SK-N-SH (cell line): ENCODE measurements at regions not wholly inside any gene's neighbourhood (a gene's known extent, or its start where the extent isn't known, plus 50 kb on each side); places are given as distances from the start of the nearest gene placed in this dataset.
A peak's percentile ranks its signal among the peaks of the same experiment; 100 is the strongest.

ENCODE experiments used
- CTCF ChIA-PET: fragments of 300-600, 350-600 bp; formaldehyde crosslinking; extraction: SDS; loops from one replicate; lab custom pipeline; 2021; lab: Yijun Ruan, JAX
- POLR2A ChIA-PET: fragments of 350-600 bp; sonication (Branson Sonifier 250); formaldehyde crosslinking; extraction: SDS; loops from one replicate; lab custom pipeline; 2020; ENCODE audit warnings: antibody characterized with exemption, inconsistent platforms; lab: Yijun Ruan, JAX
- DNase-seq: peaks from one replicate; pipeline ENCODE4 v3.0.0; 2012
- H2AFZ ChIP-seq: fragments of 200-600 bp; sonication (generic); 2 replicates; pipeline ENCODE4 v1.8.1; 2016; ENCODE audit warnings: antibody characterized with exemption, mild to moderate bottlenecking, low read depth
- H3F3A ChIP-seq: fragments of 200-600 bp; sonication (generic); replicated peaks from 2 replicates; pipeline ENCODE3; 2016; ENCODE audit warnings: antibody characterized with exemption, mild to moderate bottlenecking; ENCODE audit not compliant: insufficient read depth
- H3K27ac ChIP-seq, 2 experiments: fragments of 200-500 bp in 1 of 2; fragments of 200-600 bp in 1 of 2; sonication (Bioruptor generic) in 1 of 2; sonication (generic), shearing (Covaris generic) in 1 of 2; 2 replicates each; pipeline versions ENCODE4 v1.5.1 to v1.6.1; 2014 to 2016; ENCODE audit warnings: low read depth in 2 of 2, inconsistent platforms in 1 of 2, low read length in 1 of 2, mild to moderate bottlenecking in 1 of 2, mixed read lengths in 1 of 2
- H3K27me3 ChIP-seq: fragments of 200-600 bp; sonication (generic), shearing (Covaris generic); 2 replicates; pipeline ENCODE4 v1.6.1; 2016; ENCODE audit warnings: mixed run types; ENCODE audit not compliant: insufficient read depth
- H3K36me3 ChIP-seq, 2 experiments: fragments of 200-500 bp in 1 of 2; fragments of 200-600 bp in 1 of 2; sonication (Bioruptor generic) in 1 of 2; sonication (generic) in 1 of 2; replicated peaks in 1 of 2; 2 replicates each; pipeline versions ENCODE3 to v1.5.1; 2014 to 2016; ENCODE audit warnings: low read length in 1 of 2, mild to moderate bottlenecking in 1 of 2; ENCODE audit not compliant: insufficient read depth in 2 of 2, control insufficient read depth in 1 of 2
- H3K4me1 ChIP-seq, 2 experiments: fragments of 200-500 bp in 1 of 2; fragments of 200-600 bp in 1 of 2; sonication (Bioruptor generic) in 1 of 2; sonication (generic), shearing (Covaris generic) in 1 of 2; 2 replicates each; pipeline versions ENCODE4 v1.5.1 to v1.6.1; 2014 to 2016; ENCODE audit warnings: low read depth in 1 of 2, low read length in 1 of 2, mixed run types in 1 of 2; ENCODE audit not compliant: insufficient read depth in 2 of 2, control insufficient read depth in 1 of 2
- H3K4me2 ChIP-seq: fragments of 200-600 bp; sonication (generic), shearing (Covaris generic); 2 replicates; pipeline ENCODE4 v1.6.1; 2017; ENCODE audit warnings: mixed run types
- H3K4me3 ChIP-seq, 2 experiments: fragments of 200-500 bp in 1 of 2; fragments of 200-600 bp in 1 of 2; sonication (Bioruptor generic) in 1 of 2; sonication (generic), shearing (Covaris generic) in 1 of 2; 2 replicates each; pipeline versions ENCODE4 v1.5.1 to v1.8.1; 2014 to 2016; ENCODE audit warnings: low read depth in 2 of 2, inconsistent platforms in 1 of 2, low read length in 1 of 2, mild to moderate bottlenecking in 1 of 2, mixed read lengths in 1 of 2, moderate library complexity in 1 of 2
- H3K79me2 ChIP-seq: fragments of 200-600 bp; sonication (generic); 2 replicates; pipeline ENCODE4 v1.8.1; 2017; ENCODE audit warnings: mild to moderate bottlenecking; ENCODE audit not compliant: insufficient read depth
- H3K9ac ChIP-seq: fragments of 200-600 bp; sonication (generic); 2 replicates; pipeline ENCODE4 v1.6.1; 2017; ENCODE audit warnings: mixed run types
- H3K9me2 ChIP-seq: fragments of 200-600 bp; sonication (generic); 2 replicates; pipeline ENCODE4 v1.6.1; 2017; ENCODE audit warnings: mixed run types
- H3K9me3 ChIP-seq: fragments of 200-600 bp; sonication (generic); 2 replicates; pipeline ENCODE4 v1.6.1; 2017; ENCODE audit warnings: mixed run types, mild to moderate bottlenecking, moderate library complexity
- H4K20me1 ChIP-seq: fragments of 200-600 bp; sonication (generic); 2 replicates; pipeline ENCODE4 v1.6.1; 2017; ENCODE audit warnings: mild to moderate bottlenecking, mixed run types; ENCODE audit not compliant: insufficient read depth
- EP300 ChIP-seq, 2 experiments: IDR thresholded peaks; 2 replicates each; pipeline versions ENCODE4 v1.4.0 to v1.6.1; 2012; ENCODE audit warnings: borderline replicate concordance in 1 of 2, low read depth in 1 of 2, low read length in 1 of 2
- FOXJ3 ChIP-seq: sonication (generic); formaldehyde crosslinking; IDR thresholded peaks from 2 replicates; pipeline ENCODE4 v1.5.1; 2020; ENCODE audit warnings: mild to moderate bottlenecking, missing genetic modification reagents
- FOXM1 ChIP-seq: IDR thresholded peaks from 2 replicates; pipeline ENCODE4 v1.4.0; 2012; ENCODE audit warnings: low read depth, mild to moderate bottlenecking
- GATA2 ChIP-seq: sonication (generic); formaldehyde crosslinking; IDR thresholded peaks from 2 replicates; pipeline ENCODE4 v1.5.0; 2020; ENCODE audit warnings: mild to moderate bottlenecking, missing genetic modification reagents
- IRF3 ChIP-seq: fragments of 150-350 bp; IDR thresholded peaks from 2 replicates; pipeline ENCODE4 v1.6.1; 2016; ENCODE audit warnings: mild to moderate bottlenecking, low read depth, low read length
- JUND ChIP-seq: IDR thresholded peaks from 2 replicates; pipeline ENCODE4 v1.4.0; 2012
- MAX ChIP-seq: IDR thresholded peaks from 2 replicates; pipeline ENCODE4 v1.4.0; 2012; ENCODE audit warnings: low read depth
- MEF2A ChIP-seq: IDR thresholded peaks from 2 replicates; pipeline ENCODE4 v1.4.0; 2012; ENCODE audit warnings: low read depth, borderline replicate concordance
- NFIC ChIP-seq: IDR thresholded peaks from 2 replicates; pipeline ENCODE4 v1.4.0; 2012; ENCODE audit warnings: borderline replicate concordance
- POLR2AphosphoS5 ChIP-seq: IDR thresholded peaks from 2 replicates; pipeline ENCODE4 v1.6.1; 2012; ENCODE audit warnings: low read depth, low read length
- RXRA ChIP-seq: IDR thresholded peaks from 2 replicates; pipeline ENCODE4 v1.4.0; 2012; ENCODE audit warnings: low read depth, mild to moderate bottlenecking, borderline replicate concordance
- SIN3A ChIP-seq: IDR thresholded peaks from 2 replicates; pipeline ENCODE4 v1.6.1; 2012; ENCODE audit warnings: low read depth, mild to moderate bottlenecking, low read length, moderate library complexity, borderline replicate concordance
- SMC3 ChIP-seq: IDR thresholded peaks from 2 replicates; pipeline ENCODE4 v1.6.1; 2012; ENCODE audit warnings: low read depth, low read length, improper control_type of control experiment
- TAF1 ChIP-seq: IDR thresholded peaks from 2 replicates; pipeline ENCODE4 v1.6.1; 2012; ENCODE audit warnings: low read depth, mild to moderate bottlenecking, low read length, moderate library complexity, borderline replicate concordance
- TEAD4 ChIP-seq: IDR thresholded peaks from 2 replicates; pipeline ENCODE4 v1.4.0; 2012; ENCODE audit warnings: mild to moderate bottlenecking, borderline replicate concordance; ENCODE audit not compliant: insufficient read depth
- USF2 ChIP-seq: fragments of 150-350 bp; IDR thresholded peaks from 2 replicates; pipeline ENCODE4 v1.6.1; 2017; ENCODE audit warnings: antibody characterized with exemption, low read length, low read depth, borderline replicate concordance
- WGBS: methylation state at CpG from one replicate; pipeline ENCODE4 v1.1.6; 2017; ENCODE audit warnings: low lambda C conversion rate; 5-methylcytosine and 5-hydroxymethylcytosine counted together
- TF ChIP-seq, protein P1 (sequence below): IDR thresholded peaks from 2 replicates; pipeline ENCODE4 v1.6.1; 2012; ENCODE audit warnings: mild to moderate bottlenecking, low read depth, low read length, moderate library complexity
- TF ChIP-seq, protein P2 (sequence below): fragments of 200-600 bp; sonication (generic); IDR thresholded peaks from 2 replicates; pipeline ENCODE4 v1.6.1; 2017; ENCODE audit warnings: antibody characterized with exemption, mild to moderate bottlenecking, moderate library complexity
- TF ChIP-seq, protein P3 (sequence below): IDR thresholded peaks from 2 replicates; pipeline ENCODE4 v1.4.0; 2012; ENCODE audit warnings: low read depth, borderline replicate concordance

DNA sequence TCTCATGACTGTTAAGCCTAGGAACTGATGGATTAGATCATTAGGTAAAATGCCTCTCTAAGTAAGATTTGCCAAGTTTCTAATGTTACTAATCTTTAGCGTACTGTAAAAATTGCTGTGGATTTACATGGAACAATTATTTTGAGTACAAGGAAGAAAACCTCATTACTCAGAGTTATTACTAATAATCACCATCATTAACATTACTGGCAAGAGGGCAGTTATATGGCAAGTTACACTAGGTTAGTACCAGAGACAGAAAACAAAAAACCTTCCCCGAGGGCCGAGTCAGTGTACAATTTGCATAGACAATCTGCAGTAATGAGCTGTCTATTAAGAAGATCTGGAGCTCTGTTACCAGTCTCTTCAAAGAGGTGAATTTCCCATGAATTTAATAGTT lies 775.6 kb downstream of the GATA3 start:
- no peak overlapping the region for H3K4me3 ChIP-seq
- no peaks in the 10 kb centered on the region for H3K9me2 ChIP-seq
- no peaks in the 10 kb centered on the region for H3K79me2 ChIP-seq
- H3K4me2 ChIP-seq = no peak overlapping the region
- H3K4me1 ChIP-seq = no peaks in the 10 kb centered on the region; a peak in 1 of 4 replicates
- no peaks in the 10 kb centered on the region for H4K20me1 ChIP-seq
- H3K36me3 ChIP-seq = no peaks in the 10 kb centered on the region
- POLR2A ChIA-PET = no interaction called here
- WGBS = 49% methylated on average over 3 of the region's 3 CpGs
- no peaks in the 10 kb centered on the region for H3K27me3 ChIP-seq
- H3K27ac ChIP-seq = no peak overlapping the region
- no peaks in the 10 kb centered on the region for H3F3A ChIP-seq
- CTCF ChIA-PET = no interaction called here
- TF ChIP-seq, protein P1, sequence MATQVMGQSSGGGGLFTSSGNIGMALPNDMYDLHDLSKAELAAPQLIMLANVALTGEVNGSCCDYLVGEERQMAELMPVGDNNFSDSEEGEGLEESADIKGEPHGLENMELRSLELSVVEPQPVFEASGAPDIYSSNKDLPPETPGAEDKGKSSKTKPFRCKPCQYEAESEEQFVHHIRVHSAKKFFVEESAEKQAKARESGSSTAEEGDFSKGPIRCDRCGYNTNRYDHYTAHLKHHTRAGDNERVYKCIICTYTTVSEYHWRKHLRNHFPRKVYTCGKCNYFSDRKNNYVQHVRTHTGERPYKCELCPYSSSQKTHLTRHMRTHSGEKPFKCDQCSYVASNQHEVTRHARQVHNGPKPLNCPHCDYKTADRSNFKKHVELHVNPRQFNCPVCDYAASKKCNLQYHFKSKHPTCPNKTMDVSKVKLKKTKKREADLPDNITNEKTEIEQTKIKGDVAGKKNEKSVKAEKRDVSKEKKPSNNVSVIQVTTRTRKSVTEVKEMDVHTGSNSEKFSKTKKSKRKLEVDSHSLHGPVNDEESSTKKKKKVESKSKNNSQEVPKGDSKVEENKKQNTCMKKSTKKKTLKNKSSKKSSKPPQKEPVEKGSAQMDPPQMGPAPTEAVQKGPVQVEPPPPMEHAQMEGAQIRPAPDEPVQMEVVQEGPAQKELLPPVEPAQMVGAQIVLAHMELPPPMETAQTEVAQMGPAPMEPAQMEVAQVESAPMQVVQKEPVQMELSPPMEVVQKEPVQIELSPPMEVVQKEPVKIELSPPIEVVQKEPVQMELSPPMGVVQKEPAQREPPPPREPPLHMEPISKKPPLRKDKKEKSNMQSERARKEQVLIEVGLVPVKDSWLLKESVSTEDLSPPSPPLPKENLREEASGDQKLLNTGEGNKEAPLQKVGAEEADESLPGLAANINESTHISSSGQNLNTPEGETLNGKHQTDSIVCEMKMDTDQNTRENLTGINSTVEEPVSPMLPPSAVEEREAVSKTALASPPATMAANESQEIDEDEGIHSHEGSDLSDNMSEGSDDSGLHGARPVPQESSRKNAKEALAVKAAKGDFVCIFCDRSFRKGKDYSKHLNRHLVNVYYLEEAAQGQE = no peak
- TF ChIP-seq TAF1 (no peak), MEF2A (no peak), IRF3 (no peak), MAX (no peak), TEAD4 (no peak), EP300 (IDR thresholded peaks at IDR 0.05; ENCODE audit: borderline replicate concordance in 1 of 2, low read depth in 1 of 2, low read length in 1 of 2) (no peak), SMC3 (no peak), JUND (no peak), FOXM1 (no peak), USF2 (no peak), FOXJ3 (CRISPR knock-in tag) (no peak), GATA2 (CRISPR knock-in tag) (no peak), RXRA (no peak), SIN3A (no peak), POLR2AphosphoS5 (no peak), NFIC (no peak)
- TF ChIP-seq, protein P2, sequence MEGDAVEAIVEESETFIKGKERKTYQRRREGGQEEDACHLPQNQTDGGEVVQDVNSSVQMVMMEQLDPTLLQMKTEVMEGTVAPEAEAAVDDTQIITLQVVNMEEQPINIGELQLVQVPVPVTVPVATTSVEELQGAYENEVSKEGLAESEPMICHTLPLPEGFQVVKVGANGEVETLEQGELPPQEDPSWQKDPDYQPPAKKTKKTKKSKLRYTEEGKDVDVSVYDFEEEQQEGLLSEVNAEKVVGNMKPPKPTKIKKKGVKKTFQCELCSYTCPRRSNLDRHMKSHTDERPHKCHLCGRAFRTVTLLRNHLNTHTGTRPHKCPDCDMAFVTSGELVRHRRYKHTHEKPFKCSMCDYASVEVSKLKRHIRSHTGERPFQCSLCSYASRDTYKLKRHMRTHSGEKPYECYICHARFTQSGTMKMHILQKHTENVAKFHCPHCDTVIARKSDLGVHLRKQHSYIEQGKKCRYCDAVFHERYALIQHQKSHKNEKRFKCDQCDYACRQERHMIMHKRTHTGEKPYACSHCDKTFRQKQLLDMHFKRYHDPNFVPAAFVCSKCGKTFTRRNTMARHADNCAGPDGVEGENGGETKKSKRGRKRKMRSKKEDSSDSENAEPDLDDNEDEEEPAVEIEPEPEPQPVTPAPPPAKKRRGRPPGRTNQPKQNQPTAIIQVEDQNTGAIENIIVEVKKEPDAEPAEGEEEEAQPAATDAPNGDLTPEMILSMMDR = no peak
- TF ChIP-seq, protein P3, sequence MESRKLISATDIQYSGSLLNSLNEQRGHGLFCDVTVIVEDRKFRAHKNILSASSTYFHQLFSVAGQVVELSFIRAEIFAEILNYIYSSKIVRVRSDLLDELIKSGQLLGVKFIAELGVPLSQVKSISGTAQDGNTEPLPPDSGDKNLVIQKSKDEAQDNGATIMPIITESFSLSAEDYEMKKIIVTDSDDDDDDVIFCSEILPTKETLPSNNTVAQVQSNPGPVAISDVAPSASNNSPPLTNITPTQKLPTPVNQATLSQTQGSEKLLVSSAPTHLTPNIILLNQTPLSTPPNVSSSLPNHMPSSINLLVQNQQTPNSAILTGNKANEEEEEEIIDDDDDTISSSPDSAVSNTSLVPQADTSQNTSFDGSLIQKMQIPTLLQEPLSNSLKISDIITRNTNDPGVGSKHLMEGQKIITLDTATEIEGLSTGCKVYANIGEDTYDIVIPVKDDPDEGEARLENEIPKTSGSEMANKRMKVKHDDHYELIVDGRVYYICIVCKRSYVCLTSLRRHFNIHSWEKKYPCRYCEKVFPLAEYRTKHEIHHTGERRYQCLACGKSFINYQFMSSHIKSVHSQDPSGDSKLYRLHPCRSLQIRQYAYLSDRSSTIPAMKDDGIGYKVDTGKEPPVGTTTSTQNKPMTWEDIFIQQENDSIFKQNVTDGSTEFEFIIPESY = no peak
- H3K9me3 ChIP-seq = no peaks in the 10 kb centered on the region
- H2AFZ ChIP-seq = no peak overlapping the region
- H3K9ac ChIP-seq = no peak overlapping the region
- DNase-seq = peak; percentile 2
